Stimulated activated naive CD4-positive, alpha-beta T cell treated with Interleukin-2 at 50 U/mL for 16 hours (primary cell): ENCODE measurements at regions not wholly inside any gene's neighbourhood (a gene's known extent, or its start where the extent isn't known, plus 50 kb on each side); places are given as distances from the start of the nearest gene placed in this dataset.
"Not testable (repeated sequence)": the region's sequence is repeated elsewhere in the genome, so short reads cannot be mapped to it uniquely, and the experiment has no call there.

Experiments
- DNase-seq: peaks from one replicate; lab custom pipeline; 2025; lab: John Stamatoyannopoulos, UW

DNA sequence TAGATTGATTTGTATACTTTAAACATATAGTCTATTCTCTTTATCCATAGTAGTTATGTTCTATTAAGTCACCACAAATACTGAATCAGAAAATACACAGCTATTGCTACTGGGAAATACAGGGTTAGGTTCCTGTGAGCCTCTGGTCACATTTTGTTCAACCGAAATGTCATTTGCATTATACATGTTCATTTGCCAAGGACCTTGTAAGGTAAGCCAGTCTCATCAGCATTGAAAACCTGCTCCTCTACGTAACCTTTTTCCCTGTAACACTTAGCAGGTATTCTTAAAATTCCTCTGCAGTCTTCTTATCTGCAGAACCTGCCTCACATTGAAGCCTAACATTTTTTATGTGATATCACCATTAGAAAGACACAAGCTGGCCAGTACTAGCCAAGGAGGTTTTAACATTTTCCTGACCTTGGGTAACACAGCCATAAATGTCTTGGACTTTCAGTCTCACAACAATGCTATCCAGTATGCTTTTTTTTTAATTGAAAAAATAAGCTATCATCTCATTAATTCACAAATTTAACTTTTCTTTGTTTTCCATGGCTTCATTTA, 765.7 kb upstream of the IGFBP7 start:
- no peak for DNase-seq

DNA sequence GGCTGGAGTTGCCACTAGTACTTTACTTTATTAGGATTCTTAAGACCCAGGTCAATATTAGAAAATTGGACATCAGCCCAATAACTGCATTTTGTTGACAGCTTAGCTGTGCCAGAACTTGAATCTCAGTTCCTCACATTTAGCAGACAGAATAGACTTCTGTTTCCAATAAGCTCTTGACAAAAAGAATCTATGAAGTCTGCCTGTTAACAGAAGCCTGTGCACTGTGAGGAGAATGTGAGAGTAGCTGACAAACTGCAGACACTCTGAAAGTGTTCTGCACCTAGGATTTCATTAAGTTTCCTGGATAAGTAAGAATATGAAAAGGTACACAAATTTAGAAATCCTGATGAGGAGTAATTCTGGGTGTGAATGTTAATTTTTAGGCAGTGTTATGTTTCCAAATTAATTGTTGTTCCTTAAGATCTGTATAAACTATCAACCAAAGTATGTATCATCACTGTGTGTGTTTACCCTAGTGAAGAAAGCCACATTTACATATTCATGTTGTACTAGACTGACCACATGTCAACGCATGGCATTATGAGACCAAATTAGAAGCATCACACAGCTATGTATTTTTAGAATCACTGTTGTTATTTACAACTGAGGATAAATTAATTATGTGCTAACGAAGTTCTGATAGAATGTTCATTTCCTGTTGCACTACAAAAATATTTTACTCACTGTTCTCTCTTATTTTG, 756.4 kb upstream of the IGFBP7 start:
- DNase-seq = no peak

DNA sequence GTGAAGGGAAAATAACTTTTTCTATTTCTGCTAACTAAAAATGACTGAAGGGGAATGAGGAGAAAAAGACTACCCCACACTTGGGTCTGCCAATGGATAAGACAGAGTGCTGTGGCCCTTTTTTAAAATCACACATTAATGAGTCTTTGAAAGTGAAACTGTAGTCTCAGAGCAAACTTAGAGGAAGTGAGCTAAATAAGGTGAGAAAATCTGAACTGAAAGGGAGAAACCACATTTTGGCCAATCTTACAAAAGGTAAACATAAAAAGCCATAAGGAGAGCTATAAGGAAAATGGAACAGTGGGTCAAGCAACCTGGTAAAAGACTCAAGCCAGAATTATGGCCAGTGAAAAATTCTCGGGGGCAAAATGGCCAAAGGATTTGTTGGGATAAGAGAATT, 755.1 kb upstream of the IGFBP7 start:
- DNase-seq = no peak

DNA sequence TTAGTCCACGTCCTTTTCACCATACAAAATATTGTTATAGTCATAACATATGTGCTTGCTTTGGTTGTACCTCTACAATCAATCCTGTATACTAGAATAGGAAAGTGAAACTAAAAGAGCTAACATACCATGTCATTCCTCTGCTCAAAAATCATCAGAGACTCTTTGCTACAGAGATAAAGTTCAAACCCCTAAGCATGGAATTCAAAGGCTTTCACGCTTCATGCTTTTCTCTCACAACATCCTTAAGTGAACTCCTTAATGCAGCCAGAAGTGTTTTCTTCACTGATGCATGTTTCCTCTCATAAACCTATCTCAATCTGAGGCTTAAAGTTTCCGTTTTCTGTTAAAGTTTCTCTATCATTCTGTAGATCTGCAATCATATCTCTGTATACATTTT, 744.6 kb upstream of the IGFBP7 start:
- DNase-seq = no peak

DNA sequence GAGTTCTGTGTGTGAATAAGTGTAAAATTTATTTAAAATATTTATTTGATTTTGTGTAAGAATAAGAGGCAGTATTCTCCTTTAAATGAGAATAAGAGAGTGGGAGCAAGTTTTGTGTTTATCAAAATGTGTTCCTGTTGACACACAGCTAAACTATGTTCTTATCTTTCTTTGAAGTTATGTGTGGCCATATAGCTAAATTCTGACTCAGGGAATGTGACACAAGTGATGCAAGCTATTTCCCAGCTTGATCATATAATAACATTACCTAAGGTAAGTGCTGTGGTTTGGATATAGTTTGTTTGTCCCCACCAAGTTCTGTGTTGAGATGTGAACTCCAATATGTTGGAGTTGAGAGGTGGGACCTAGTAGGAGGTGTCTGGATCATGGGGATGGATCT, 740.0 kb upstream of the IGFBP7 start:
- no peak for DNase-seq

DNA sequence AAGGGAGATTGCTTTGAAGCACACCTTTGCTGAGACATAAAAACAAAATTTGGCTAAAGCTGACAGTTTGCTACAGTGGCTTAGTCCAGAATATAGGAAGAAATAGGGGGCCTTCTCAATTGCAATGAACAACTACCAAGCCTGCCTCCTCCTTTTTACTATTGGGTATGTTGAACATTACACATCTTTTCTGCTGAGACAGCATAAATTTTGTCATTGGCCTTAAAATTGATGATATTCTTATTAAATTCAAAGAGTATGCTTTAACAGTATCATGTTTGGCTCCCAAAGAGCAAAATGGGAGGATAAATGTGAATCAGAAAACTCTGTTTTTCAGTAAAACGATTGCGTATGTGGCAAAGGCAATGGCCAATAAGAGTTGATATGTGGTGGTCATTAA, 721.9 kb upstream of the IGFBP7 start:
- DNase-seq = no peak

DNA sequence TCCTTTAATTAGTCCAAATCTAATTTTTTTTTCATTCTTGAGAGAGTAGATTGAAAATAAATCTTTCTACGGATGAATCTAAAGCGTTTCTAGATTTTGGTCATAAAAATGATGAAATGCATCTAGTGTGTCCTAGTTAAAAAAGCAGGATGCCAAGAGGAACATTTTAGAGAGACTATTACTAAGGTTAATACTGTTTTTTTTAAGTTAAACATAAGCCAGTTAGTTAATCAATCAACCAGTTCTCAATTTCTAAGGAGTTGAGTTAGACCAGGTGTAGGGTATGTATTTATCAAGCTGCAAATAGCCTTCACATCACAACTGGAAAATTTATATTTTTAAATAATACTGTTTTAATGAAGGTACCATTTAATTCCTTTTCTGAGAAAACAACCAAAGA, 679.5 kb upstream of the IGFBP7 start:
- no peak for DNase-seq

DNA sequence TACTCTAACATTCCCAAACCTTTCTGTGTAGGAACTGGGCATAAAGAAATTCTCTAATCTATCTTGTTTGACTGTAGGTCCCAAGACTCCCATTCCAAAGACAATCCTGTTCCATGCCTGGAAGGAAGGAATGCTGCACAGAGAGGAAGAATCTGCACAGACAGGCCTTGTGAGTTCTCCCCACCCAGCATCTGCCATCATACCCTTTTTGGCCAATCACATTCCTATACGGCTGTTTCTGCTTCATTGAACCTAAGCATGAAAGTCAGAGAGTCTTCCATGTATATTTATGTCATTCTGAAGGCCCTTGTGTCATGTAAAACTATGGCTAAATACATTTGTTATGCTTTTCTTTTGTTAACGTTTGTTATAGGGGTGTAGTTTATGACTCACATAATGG, 667.7 kb upstream of the IGFBP7 start:
- DNase-seq = no peak

DNA sequence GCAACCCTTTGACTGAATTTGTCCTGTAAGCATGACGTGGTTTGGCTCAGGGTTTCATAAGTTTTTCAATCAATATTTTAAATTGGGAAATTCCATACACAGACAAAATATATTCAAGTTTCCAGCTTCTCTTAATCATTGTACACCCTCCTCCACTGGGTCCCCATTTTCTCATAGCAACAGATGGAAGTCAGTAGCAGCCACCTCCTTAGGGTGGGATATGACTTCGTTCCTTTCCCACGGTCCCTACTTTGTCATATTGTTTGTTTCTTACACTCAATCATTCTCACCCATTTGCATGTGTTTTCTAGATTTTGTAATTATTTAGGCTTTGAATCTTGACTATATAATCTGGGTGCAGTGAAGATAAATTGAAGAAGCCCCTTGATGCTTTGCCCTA, 664.5 kb upstream of the IGFBP7 start:
- DNase-seq = no peak

DNA sequence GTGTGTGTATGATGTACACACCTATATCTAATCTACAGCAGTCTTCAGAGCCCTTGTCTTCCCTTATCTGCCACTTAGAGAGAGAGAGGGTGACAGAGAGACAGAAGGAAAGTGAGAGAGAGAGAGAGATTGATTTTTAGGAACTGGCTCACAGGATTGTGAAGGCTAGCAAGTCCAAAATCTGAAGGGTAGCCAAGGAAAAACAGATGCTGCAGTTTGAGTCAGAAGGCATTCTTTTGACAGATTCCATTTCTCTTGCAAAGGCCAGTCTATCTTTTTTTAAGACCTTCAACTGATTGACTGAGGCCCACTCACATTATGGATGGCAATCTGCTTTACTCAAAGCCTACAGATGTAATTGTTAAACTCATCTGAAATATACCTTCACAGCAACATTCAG, 664.0 kb upstream of the IGFBP7 start:
- no peak for DNase-seq

DNA sequence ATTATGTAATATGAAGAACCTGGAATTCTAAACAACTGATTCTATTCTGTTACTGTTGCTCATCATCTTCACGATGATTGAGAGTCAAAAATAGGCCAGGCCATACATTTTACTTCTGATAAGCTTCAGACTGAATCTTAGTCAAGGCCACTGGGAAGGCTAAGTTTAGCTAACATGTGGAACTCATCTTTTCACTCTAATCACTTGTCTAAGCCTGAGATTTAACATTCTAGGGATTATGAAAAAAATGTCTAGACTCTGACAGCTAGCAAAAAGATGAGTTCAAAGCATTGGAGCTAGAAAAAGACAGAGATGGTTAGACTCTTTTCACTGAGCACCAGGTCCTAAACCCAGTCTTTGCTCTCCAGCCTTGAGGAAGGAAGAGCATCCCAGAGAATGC, 656.2 kb upstream of the IGFBP7 start:
- DNase-seq = no peak

DNA sequence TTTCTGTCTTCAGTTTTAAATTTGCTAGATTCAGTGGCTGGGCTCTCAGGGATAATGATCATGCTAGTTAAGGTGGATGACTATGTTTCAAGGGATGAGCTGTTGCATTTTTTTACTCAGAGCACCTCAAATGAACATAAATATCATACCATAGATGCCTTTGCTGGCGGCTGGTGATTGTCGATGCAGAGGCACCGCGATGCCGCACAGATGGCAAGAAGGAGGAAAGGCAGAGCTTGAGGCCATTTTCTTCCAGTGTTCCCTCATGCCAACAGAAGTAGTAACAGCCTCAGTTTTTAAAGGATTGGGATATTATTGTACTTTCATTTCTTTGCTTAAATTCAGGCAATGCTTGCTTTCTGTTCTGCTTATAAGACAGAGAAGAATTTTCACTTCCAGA, 654.7 kb upstream of the IGFBP7 start:
- DNase-seq = no peak

DNA sequence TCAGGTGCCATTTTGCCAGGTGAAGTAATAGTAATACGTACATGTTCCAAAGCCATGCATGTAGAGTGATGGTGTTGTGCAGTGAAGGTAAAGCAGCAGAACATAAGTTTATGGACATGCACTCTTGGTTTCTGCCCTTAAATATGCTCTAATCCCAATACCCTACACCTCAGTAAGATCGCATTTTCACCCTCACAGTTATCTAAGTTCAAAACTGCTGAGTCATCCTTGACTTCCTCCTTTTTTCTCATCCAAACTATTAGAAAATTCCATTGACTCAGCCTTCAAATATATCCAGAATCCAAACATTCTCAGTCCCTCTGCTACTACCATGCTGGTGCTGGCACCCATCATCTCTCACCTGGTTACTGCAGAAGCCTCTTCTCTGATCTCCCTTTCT, 652.9 kb upstream of the IGFBP7 start:
- no peak for DNase-seq

DNA sequence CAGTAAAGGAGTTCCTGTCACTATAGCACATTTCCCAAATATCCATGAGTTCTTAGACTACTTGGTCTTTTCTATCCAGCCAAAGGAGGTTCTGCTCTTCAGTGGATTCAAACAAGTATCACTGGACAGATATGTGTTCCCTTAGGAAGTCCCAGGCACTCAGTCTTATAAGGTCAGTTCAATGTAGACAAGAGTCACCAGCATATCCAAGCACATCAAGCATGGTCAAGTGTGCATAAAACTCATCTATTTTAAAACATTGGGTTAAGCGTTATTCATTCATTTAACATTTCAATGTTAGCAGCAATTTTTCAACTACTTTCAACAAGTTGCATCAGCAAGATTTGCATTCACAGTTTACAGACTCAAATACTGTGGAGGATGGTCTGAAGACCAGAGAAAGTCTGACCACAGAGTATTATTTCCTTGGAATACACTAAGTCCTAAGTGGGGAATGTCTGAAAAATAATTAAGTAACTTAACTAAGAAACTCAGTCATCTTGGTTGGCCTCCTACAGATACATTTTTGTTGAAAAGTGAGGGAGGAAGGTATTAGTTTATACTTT, 630.5 kb upstream of the IGFBP7 start:
- DNase-seq = no peak

DNA sequence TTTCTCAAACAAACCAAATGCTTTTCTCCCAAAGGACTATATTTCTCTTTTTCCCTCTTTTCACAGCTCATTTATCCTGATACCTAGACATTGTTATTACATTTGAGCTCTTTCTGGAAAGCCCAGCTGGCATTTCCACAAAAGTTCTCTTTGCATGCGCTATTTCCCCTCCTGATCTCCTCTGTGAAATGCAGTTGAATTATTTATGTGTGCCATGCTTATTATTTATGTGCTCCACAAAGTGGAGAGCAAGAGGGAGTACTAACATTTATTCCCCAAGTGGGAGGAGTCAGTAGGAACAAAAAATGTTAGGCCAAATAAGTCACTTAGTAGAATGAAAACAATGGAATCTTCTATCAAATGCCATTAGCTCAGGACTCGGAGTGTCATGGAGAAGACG, 626.6 kb upstream of the IGFBP7 start:
- no peak for DNase-seq

DNA sequence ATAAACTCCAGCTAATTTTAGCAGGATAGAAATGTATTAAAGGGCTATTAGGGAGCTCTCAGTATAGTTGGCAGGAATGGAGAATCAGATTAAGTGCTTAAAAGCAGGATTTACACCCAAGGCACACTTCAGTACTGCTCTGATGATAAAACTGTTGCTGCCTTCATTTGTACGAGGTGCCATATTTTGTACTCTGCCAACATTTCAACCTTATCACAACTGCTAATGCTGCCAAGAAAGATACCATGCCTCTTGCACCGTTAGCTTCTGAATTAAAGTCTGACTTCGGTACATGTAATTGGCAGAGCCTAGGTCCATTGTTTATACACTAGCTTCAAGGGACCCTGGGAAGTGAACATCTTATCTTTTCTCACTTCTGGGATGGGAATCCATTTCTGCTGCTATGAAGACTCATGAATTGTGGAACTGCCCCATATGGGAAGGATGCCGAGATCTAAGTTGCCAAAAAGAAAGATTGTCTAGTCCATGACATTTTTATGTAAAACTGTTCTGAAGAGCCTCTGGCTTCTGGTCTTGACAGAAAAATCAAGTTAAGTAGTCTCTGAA, 624.0 kb upstream of the IGFBP7 start:
- DNase-seq = no peak

DNA sequence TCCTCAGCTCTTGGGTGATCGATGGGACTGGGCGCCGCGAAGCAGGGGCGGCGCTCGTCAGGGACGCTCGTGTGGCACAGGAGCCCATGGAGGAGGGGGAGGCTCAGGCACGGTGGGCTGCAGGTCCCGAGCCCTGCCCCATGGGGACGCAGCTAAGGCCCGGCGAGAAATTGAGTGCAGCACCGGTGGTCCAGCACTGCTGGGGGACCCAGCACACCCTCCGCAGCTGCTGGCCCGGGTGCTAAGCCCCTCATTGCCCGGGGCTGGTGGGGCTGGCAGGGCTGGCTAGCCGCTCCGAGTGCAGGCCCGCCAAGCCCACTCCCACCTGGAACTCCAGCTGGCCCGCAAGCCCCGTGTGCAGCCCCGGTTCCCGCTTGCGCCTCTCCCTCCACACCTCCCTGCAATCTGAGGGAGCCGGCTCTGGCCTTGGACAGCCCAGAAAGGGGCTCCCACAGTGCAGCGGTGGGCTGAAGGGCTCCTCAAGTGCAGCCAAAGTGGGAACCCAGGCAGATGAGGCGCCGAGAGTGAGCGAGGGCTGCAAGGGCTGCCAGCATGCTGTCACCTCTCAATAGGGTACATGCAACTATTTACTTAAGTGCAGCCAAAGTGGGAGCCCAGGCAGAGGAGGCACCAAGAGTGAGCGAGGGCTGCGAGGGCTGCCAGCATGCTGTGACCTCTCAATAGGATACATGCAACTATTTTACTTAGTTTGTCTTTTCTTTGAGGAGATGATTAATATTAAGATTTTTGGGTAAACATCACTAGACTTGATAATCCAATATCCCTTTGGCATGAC, 619.8 kb upstream of the IGFBP7 start:
- not testable (repeated sequence) for DNase-seq

DNA sequence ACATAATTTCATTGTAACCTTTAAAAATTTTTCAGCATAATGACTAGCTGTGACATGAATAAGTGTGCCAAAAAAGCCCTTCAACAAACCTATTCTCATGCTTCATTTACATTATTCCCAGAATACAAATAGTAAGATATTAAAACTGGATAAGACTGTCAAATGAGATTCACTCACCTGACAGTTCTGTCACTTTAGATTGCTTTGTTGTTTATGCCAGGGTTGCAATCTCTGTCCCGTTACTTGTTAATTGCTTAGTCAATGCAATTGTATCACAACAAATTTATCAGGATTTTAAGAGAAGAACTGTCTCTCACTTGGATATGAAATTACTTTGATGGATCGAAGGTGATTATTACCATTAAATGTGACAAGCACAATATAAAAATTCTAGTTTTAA, 616.0 kb upstream of the IGFBP7 start:
- DNase-seq = no peak

DNA sequence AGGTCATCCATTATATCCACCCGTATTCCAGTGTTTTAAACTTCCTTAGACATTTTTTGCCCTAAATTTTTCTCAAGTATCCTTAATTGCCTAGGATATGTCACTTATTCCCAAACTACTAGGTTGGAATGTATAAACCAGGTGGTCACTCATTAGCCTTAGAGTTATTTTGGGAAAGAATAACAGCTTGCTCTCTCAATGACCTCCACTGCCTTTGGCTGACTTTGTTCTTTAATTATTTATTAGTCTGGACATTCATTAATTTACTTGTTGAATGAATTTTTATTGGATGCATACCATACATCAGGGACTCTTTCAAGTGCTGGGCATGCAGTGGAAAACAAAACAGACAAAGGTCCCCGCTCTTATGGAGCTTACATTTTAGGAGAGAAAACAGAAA, 609.3 kb upstream of the IGFBP7 start:
- DNase-seq = no peak

DNA sequence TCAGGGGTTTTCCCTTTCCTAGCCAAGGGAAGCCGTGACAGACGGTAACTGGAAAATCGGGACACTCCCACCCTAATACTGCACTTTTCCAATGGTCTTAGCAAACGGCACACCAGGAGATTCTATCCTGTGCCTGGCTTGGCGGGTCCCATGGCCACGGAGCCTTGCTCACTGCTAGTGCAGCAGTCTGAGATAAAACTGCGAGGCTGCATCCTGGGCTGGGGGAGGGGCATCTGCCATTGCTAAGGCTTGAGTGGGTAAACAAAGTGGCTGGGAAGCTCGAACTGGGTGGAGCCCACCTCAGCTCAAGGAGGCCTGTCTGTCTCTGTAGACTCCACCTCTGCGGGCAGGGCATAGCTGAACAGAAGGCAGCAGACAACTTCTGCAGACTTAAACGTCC, 604.1 kb upstream of the IGFBP7 start:
- not testable (repeated sequence) for DNase-seq

DNA sequence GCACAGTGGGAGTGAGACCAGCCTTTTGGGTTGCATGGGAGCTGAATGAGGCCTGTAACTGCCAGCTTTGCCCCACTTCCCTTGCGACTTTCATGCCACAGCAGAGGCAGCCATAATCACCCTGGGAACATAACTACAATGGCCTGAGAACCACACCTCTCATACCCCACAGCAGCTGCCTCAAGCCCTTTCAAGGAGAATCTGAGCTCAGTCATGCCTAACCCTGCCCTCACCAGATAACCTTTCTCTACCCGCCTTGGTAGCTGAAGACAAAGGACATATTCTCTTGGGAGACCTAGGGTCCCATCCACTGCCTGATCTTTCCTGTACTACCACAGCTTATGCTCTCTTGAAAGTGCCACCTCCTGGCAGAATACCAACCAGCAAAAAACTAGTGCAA, 599.9 kb upstream of the IGFBP7 start:
- no peak for DNase-seq

DNA sequence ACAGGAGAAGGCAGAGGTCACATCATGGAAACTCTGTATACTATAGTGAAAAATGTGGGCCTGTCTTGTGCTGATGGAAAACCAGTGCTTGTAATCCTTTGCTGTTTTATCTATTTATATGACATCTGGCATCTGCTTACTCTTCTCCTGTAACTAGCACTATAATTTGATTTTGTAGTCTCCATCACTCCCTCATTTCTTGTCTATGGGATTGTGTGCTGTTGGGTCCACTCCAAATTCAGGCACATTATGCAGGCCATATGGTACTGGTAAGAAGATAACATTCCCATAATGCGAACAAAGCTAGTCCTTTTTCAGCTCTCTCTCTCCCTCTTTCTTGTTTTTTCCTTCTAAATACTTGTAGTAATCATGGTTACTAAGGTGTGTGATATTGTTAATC, 581.2 kb upstream of the IGFBP7 start:
- no peak for DNase-seq

DNA sequence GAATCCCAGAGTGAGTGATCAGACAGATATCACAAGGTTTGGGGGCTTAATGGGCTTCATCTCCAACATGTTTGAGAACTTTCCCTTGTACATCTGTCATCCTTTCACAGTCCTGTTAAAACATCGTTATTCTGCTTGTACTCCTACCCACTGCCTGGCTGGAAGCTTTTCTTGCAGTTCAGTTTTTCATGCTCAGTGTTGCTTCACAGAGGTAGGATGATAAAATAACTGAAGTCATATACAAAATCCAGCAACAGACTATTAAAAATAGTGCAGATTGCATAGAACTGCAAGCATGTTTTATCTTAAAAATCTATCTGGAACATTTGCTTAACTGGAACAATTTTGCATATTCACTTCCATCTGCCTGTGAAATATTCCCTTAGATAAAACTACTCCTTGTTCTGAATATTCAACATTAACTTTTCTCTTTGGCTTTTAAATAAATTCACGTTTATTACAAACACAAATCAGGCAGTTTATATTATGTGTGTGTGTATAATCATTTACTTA, 579.6 kb upstream of the IGFBP7 start:
- DNase-seq = no peak
